ENCODE measurements at regions not wholly inside any gene's neighbourhood (a gene's known extent, or its start where the extent isn't known, plus 50 kb on each side); places are given as distances from the start of the nearest gene placed in this dataset.

DNA sequence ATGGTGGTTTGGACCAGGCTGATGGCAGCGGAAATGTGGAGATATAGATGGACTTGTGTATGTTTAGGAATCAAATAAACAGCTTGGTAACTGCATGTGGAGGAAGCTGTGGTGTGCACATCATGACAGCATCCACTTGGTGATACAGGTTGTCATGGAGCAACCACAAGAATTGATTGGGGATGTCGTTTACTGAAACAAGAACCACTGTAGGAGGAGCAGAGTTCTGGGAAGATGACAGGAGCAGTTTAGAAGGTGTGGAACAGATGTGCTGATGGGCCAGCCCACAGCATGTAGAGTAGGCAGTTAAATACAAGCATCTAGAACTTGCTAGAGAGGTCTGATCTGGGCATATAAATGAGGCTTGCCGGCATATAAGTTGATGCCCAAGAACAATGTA is 152.4 kb upstream of the SERPINE2 start:
- Mint-ChIP-seq H3K4me1 (ENCODE audit: unreplicated experiment) (no peaks in the 10 kb centered on the region), H3K27me3 (ENCODE audit: unreplicated experiment) (no peaks in the 10 kb centered on the region), H3K36me3 (ENCODE audit: unreplicated experiment) (peaks cover 2% of the 10 kb centered on the region), H3K4me3 (ENCODE audit: unreplicated experiment) (no peak overlapping the region), H3K9me3 (ENCODE audit: unreplicated experiment) (peaks cover 22% of the 10 kb centered on the region), H3K27ac (ENCODE audit: unreplicated experiment) (no peak overlapping the region)
- TF ChIP-seq, protein P1, sequence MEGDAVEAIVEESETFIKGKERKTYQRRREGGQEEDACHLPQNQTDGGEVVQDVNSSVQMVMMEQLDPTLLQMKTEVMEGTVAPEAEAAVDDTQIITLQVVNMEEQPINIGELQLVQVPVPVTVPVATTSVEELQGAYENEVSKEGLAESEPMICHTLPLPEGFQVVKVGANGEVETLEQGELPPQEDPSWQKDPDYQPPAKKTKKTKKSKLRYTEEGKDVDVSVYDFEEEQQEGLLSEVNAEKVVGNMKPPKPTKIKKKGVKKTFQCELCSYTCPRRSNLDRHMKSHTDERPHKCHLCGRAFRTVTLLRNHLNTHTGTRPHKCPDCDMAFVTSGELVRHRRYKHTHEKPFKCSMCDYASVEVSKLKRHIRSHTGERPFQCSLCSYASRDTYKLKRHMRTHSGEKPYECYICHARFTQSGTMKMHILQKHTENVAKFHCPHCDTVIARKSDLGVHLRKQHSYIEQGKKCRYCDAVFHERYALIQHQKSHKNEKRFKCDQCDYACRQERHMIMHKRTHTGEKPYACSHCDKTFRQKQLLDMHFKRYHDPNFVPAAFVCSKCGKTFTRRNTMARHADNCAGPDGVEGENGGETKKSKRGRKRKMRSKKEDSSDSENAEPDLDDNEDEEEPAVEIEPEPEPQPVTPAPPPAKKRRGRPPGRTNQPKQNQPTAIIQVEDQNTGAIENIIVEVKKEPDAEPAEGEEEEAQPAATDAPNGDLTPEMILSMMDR (IDR thresholded peaks at IDR 0.05): no peak
- DNase-seq (ENCODE audit: extremely low spot score, unreplicated experiment): no peak

DNA sequence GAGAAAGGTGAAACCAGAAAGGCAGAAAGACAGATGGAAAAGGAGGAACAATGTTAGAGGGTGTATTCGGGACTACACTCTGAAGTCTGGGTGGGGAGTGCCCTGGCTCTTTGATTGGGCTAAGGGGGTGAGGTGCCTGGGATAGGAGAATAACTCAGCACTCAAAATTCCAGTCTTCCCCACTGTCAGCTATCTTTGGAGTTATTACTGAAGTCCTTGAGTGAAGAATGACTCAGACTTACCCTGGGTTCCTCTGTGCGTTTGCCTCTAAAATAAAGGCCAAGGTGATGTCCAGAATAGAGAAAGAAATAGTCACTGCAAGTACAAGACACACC is 151.8 kb upstream of the SERPINE2 start:
- no peaks in the 10 kb centered on the region for H3K4me1 Mint-ChIP-seq (ENCODE audit: unreplicated experiment)
- TF ChIP-seq, protein P1 (IDR thresholded peaks at IDR 0.05): no peak
- no peak for DNase-seq (ENCODE audit: extremely low spot score, unreplicated experiment)
- H3K36me3 Mint-ChIP-seq (ENCODE audit: unreplicated experiment): peaks cover 2% of the 10 kb centered on the region
- no peak overlapping the region for H3K4me3 Mint-ChIP-seq (ENCODE audit: unreplicated experiment)
- H3K9me3 Mint-ChIP-seq (ENCODE audit: unreplicated experiment): peaks cover 22% of the 10 kb centered on the region
- no peaks in the 10 kb centered on the region for H3K27me3 Mint-ChIP-seq (ENCODE audit: unreplicated experiment)
- no peak overlapping the region for H3K27ac Mint-ChIP-seq (ENCODE audit: unreplicated experiment)

DNA sequence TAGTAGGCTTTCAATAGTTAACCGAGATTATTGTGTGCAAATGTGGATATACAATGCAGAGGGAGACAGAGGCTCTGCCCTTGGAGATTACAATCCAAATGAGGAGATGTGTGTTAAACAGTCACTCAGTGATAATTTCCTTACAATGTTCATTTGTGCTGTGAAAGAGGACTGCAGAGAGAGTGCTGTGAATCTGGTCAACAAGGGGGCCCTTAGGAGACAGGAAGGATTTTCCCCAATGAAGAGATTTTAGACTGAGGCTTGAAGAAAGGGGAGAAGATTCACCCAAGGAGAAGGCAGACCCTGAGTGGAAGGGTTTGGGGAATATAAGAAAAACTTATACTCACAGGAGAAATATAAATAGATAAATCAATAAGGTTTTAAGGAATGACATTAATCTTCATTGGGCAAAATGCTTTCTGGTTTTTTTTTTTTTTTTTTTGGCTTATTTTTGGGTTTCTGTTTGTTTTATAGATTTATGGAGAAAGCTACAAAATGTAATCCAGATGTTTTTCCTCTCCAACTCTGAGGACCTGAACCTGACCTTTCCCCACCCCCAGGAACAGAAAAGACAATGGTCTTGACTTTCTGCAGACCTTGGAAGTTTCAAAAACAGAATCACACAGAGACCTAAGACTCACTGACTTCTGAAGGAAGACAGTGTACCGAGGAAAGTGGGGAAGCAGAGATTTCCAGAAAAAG is 151.3 kb upstream of the SERPINE2 start:
- H3K4me3 Mint-ChIP-seq (ENCODE audit: unreplicated experiment): no peak overlapping the region
- H3K27me3 Mint-ChIP-seq (ENCODE audit: unreplicated experiment): no peaks in the 10 kb centered on the region
- TF ChIP-seq, protein P1 (IDR thresholded peaks at IDR 0.05): no peak
- H3K4me1 Mint-ChIP-seq (ENCODE audit: unreplicated experiment): no peaks in the 10 kb centered on the region
- H3K9me3 Mint-ChIP-seq (ENCODE audit: unreplicated experiment): peaks cover 21% of the 10 kb centered on the region
- no peak overlapping the region for H3K27ac Mint-ChIP-seq (ENCODE audit: unreplicated experiment)
- no peak for DNase-seq (ENCODE audit: extremely low spot score, unreplicated experiment)
- peaks cover 2% of the 10 kb centered on the region for H3K36me3 Mint-ChIP-seq (ENCODE audit: unreplicated experiment)

DNA sequence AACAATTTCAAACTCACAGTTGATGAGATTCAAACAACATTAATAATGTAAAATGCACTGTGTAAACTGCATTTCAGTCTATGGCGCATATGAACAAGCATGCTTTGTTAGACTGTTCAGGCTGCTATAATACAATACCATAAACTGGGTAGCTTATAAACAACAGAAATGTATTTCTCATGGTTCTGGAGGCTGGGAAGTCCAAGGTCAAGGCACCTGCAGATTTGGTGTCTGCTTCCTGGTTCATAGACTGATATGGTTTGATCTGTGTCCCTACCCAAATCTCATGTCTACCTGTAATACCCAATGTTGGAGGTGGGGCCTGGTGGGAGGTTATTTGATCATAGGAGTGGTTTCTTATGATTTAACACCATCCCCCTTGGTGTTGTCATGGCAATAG is 148.1 kb upstream of the SERPINE2 start:
- no peaks in the 10 kb centered on the region for H3K27me3 Mint-ChIP-seq (ENCODE audit: unreplicated experiment)
- no peak for DNase-seq (ENCODE audit: extremely low spot score, unreplicated experiment)
- H3K27ac Mint-ChIP-seq (ENCODE audit: unreplicated experiment): no peak overlapping the region
- peaks cover 1% of the 10 kb centered on the region for H3K4me1 Mint-ChIP-seq (ENCODE audit: unreplicated experiment)
- H3K9me3 Mint-ChIP-seq (ENCODE audit: unreplicated experiment): peaks cover 9% of the 10 kb centered on the region
- H3K36me3 Mint-ChIP-seq (ENCODE audit: unreplicated experiment): peaks cover 2% of the 10 kb centered on the region
- no peak overlapping the region for H3K4me3 Mint-ChIP-seq (ENCODE audit: unreplicated experiment)
- TF ChIP-seq, protein P1 (IDR thresholded peaks at IDR 0.05): no peak

DNA sequence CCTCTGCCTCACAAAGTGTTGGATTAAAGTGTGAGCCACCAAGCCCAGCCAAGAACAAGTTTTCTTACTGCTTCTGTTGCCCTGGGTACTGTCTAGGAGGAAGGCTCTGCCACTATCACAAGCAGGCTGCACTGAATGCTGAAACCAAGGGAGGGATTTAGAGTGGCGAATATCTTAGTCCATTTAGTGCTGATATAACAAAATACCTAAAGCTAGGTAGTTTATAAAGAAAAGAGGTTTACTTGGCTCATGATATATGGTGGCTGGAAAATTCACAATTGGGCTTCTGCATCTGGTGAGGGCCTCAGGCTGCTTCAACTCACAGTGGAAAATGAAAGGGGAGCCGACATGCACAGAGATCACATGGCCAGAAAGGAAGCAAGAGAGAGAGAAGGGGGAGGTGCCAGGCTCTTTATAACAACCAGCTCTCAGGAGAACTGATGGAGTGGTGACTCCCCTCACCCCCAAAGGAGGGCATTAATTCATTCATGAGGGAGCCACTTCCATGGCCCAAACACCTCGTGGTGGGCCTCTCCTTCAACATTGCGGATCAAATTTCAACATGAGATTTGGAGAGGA is 146.0 kb upstream of the SERPINE2 start:
- peaks cover 9% of the 10 kb centered on the region for H3K9me3 Mint-ChIP-seq (ENCODE audit: unreplicated experiment)
- TF ChIP-seq, protein P1 (IDR thresholded peaks at IDR 0.05): no peak
- peaks cover 1% of the 10 kb centered on the region for H3K4me1 Mint-ChIP-seq (ENCODE audit: unreplicated experiment)
- H3K27me3 Mint-ChIP-seq (ENCODE audit: unreplicated experiment): no peaks in the 10 kb centered on the region
- H3K36me3 Mint-ChIP-seq (ENCODE audit: unreplicated experiment): peaks cover 2% of the 10 kb centered on the region
- no peak overlapping the region for H3K27ac Mint-ChIP-seq (ENCODE audit: unreplicated experiment)
- no peak for DNase-seq (ENCODE audit: extremely low spot score, unreplicated experiment)
- H3K4me3 Mint-ChIP-seq (ENCODE audit: unreplicated experiment): no peak overlapping the region
